WTC11 (cell line): ENCODE measurements at regions not wholly inside any gene's neighbourhood (a gene's known extent, or its start where the extent isn't known, plus 50 kb on each side); places are given as distances from the start of the nearest gene placed in this dataset.

ENCODE experiments used
- ATAC-seq: fragments of 200-7000 bp; cut with Tn5 transposase; 2 replicates; pipeline ENCODE4 v1.10.0; 2021; ENCODE audit warnings: mild to moderate bottlenecking, moderate library complexity
- CTCF ChIA-PET: fragments of 300-600 bp; sonication (Branson Sonifier 250); formaldehyde crosslinking; loops from one replicate; lab custom pipeline; 2021; ENCODE audit warnings: antibody characterized with exemption; lab: Charles Lee
- POLR2A ChIA-PET: fragments of 350-600 bp; sonication (Branson Sonifier 250); formaldehyde crosslinking; loops from one replicate; lab custom pipeline; 2021; ENCODE audit warnings: antibody characterized with exemption; lab: Charles Lee
- DNase-seq: peaks from one replicate; pipeline ENCODE4 v3.0.0; 2021; ENCODE audit warnings: low spot score
- H3K27ac Mint-ChIP-seq: 2 replicates; pipeline ENCODE4 v1.8.0; 2021; ENCODE audit warnings: mixed read lengths
- H3K27me3 Mint-ChIP-seq: 2 replicates; pipeline ENCODE4 v1.8.0; 2021; ENCODE audit warnings: low read depth, mild to moderate bottlenecking, moderate library complexity, mixed read lengths
- H3K36me3 Mint-ChIP-seq: 2 replicates; pipeline ENCODE4 v1.8.0; 2021; ENCODE audit warnings: mixed read lengths
- H3K4me1 Mint-ChIP-seq: 2 replicates; pipeline ENCODE4 v1.8.0; 2022; ENCODE audit warnings: mixed read lengths
- H3K4me3 Mint-ChIP-seq: 2 replicates; pipeline ENCODE4 v1.8.0; 2021; ENCODE audit warnings: mild to moderate bottlenecking, moderate library complexity, mixed read lengths
- H3K9me3 Mint-ChIP-seq: 2 replicates; pipeline ENCODE4 v1.8.0; 2021; ENCODE audit warnings: mixed read lengths
- CBFB ChIP-seq: sonication (generic); formaldehyde crosslinking; IDR thresholded peaks from 2 replicates; pipeline ENCODE4 v1.8.1; 2022; ENCODE audit warnings: mild to moderate bottlenecking, low read depth, missing genetic modification reagents
- CREB1 ChIP-seq: sonication (generic); formaldehyde crosslinking; IDR thresholded peaks from 2 replicates; pipeline ENCODE4 v1.8.0; 2023; ENCODE audit warnings: mild to moderate bottlenecking, missing genetic modification reagents
- CREM ChIP-seq: sonication (generic); formaldehyde crosslinking; IDR thresholded peaks from 2 replicates; pipeline ENCODE4 v1.8.1; 2022; ENCODE audit warnings: mild to moderate bottlenecking, missing genetic modification reagents, moderate library complexity
- EMX1 ChIP-seq: fragments of 250-450 bp; sonication (Bioruptor Pico); IDR thresholded peaks from 2 replicates; pipeline ENCODE4 v1.8.0; 2021; ENCODE audit warnings: mild to moderate bottlenecking
- ERG ChIP-seq: fragments of 250-450 bp; sonication (Bioruptor Pico); IDR thresholded peaks from 2 replicates; pipeline ENCODE4 v1.8.0; 2021; ENCODE audit warnings: mild to moderate bottlenecking
- GRHL2 ChIP-seq: fragments of 250-450 bp; sonication (Bioruptor Pico); IDR thresholded peaks from 2 replicates; pipeline ENCODE4 v1.8.0; 2022; ENCODE audit warnings: mild to moderate bottlenecking, moderate library complexity; ENCODE audit not compliant: insufficient replicate concordance, severe bottlenecking
- IRF2 ChIP-seq: sonication (generic); formaldehyde crosslinking; IDR thresholded peaks from 2 replicates; pipeline ENCODE4 v1.8.0; 2022; ENCODE audit warnings: low read depth, missing genetic modification reagents, borderline replicate concordance
- JUN ChIP-seq: sonication (generic); formaldehyde crosslinking; IDR thresholded peaks from 2 replicates; pipeline ENCODE4 v1.8.0; 2023; ENCODE audit warnings: mild to moderate bottlenecking, missing genetic modification reagents
- MYBL2 ChIP-seq: sonication (generic); formaldehyde crosslinking; IDR thresholded peaks from 2 replicates; pipeline ENCODE4 v1.8.1; 2023; ENCODE audit warnings: mild to moderate bottlenecking, moderate library complexity, missing genetic modification reagents
- NFE2L1 ChIP-seq: sonication (generic); formaldehyde crosslinking; IDR thresholded peaks from 2 replicates; pipeline ENCODE4 v1.8.1; 2023; ENCODE audit warnings: missing genetic modification reagents
- NR2C2 ChIP-seq: sonication (generic); formaldehyde crosslinking; IDR thresholded peaks from 2 replicates; pipeline ENCODE4 v1.8.0; 2022; ENCODE audit warnings: mild to moderate bottlenecking, missing genetic modification reagents
- NR3C1 ChIP-seq: sonication (generic); formaldehyde crosslinking; conservative IDR thresholded peaks from 2 replicates; pipeline ENCODE4 v1.8.1; 2023; ENCODE audit warnings: low read depth, mild to moderate bottlenecking, missing genetic modification reagents
- OVOL2 ChIP-seq: fragments of 250-450 bp; sonication (Bioruptor Pico); IDR thresholded peaks from 2 replicates; pipeline ENCODE4 v1.9.0; 2021; ENCODE audit warnings: mild to moderate bottlenecking, borderline replicate concordance
- RELA ChIP-seq: sonication (generic); formaldehyde crosslinking; IDR thresholded peaks from 2 replicates; pipeline ENCODE4 v1.8.1; 2022; ENCODE audit warnings: missing genetic modification reagents, mild to moderate bottlenecking, borderline replicate concordance
- STAT6 ChIP-seq: sonication (generic); formaldehyde crosslinking; conservative IDR thresholded peaks from 2 replicates; pipeline ENCODE4 v1.8.1; 2023; ENCODE audit warnings: mild to moderate bottlenecking, low read depth, missing genetic modification reagents, moderate library complexity
- TEAD1 ChIP-seq: sonication (generic); formaldehyde crosslinking; IDR thresholded peaks from 2 replicates; pipeline ENCODE4 v1.8.0; 2022; ENCODE audit warnings: mild to moderate bottlenecking, missing genetic modification reagents
- TEAD4 ChIP-seq: sonication (generic); formaldehyde crosslinking; IDR thresholded peaks from 2 replicates; pipeline ENCODE4 v1.8.0; 2022; ENCODE audit warnings: mild to moderate bottlenecking, missing genetic modification reagents
- TP53 ChIP-seq: sonication (generic); formaldehyde crosslinking; IDR thresholded peaks from 2 replicates; pipeline ENCODE4 v1.8.1; 2023; ENCODE audit warnings: mild to moderate bottlenecking, missing genetic modification reagents
- USF1 ChIP-seq: sonication (generic); formaldehyde crosslinking; IDR thresholded peaks from 2 replicates; pipeline ENCODE4 v1.8.0; 2022; ENCODE audit warnings: mild to moderate bottlenecking, missing genetic modification reagents
- USF2 ChIP-seq: sonication (generic); formaldehyde crosslinking; IDR thresholded peaks from 2 replicates; pipeline ENCODE4 v1.8.1; 2023; ENCODE audit warnings: mild to moderate bottlenecking, missing genetic modification reagents, moderate library complexity
- ZNF232 ChIP-seq: sonication (generic); formaldehyde crosslinking; IDR thresholded peaks from 2 replicates; pipeline ENCODE4 v1.8.0; 2022; ENCODE audit warnings: mild to moderate bottlenecking, missing genetic modification reagents
- ZNF281 ChIP-seq: sonication (generic); formaldehyde crosslinking; IDR thresholded peaks from 2 replicates; pipeline ENCODE4 v1.8.0; 2023; ENCODE audit warnings: mild to moderate bottlenecking, missing genetic modification reagents
- ZNF396 ChIP-seq: fragments of 250-450 bp; sonication (Bioruptor Pico); IDR thresholded peaks from 2 replicates; pipeline ENCODE4 v1.8.0; 2021; ENCODE audit warnings: mild to moderate bottlenecking, moderate library complexity, borderline replicate concordance

GRCh38 chrX:122055460-122055859 is 1008.0 kb downstream of the GLUD2 start (continued):
- no peak for TF ChIP-seq STAT6 (CRISPR knock-in tag)
- no peak for TF ChIP-seq USF2
- no peak for TF ChIP-seq RELA
- TF ChIP-seq CBFB = no peak
- TF ChIP-seq ZNF396 (CRISPR knock-in tag) = no peak

GRCh38 chrX:122055979-122056715 is 1008.7 kb downstream of the GLUD2 start:
- Mint-ChIP-seq H3K36me3 (no peaks in the 10 kb centered on the region; the same call in 1 of the 2 replicates), H3K9me3 (no peaks in the 10 kb centered on the region), H3K4me3 (no peak overlapping the region), H3K27ac (no peak overlapping the region), H3K27me3 (no peaks in the 10 kb centered on the region), H3K4me1 (no peaks in the 10 kb centered on the region)
- ATAC-seq (no peak), DNase-seq (no peak)
- CTCF ChIA-PET = no interaction called here
- TF ChIP-seq TEAD4 (CRISPR knock-in tag) (no peak), GRHL2 (CRISPR knock-in tag) (no peak), STAT6 (CRISPR knock-in tag) (no peak), IRF2 (no peak), CREM (CRISPR knock-in tag) (no peak), ZNF232 (no peak), TP53 (CRISPR knock-in tag) (no peak), MYBL2 (CRISPR knock-in tag) (no peak), OVOL2 (CRISPR knock-in tag) (no peak), TEAD1 (CRISPR knock-in tag) (no peak), ZNF396 (CRISPR knock-in tag) (no peak), NFE2L1 (no peak), CREB1 (CRISPR knock-in tag) (no peak), CBFB (no peak), EMX1 (CRISPR knock-in tag) (no peak), JUN (no peak), NR3C1 (CRISPR knock-in tag) (no peak), NR2C2 (no peak)
- POLR2A ChIA-PET = no interaction called here

GRCh38 chrX:122076241-122076640 is 1028.8 kb downstream of the GLUD2 start:
- no peak overlapping the region for H3K27ac Mint-ChIP-seq
- H3K4me3 Mint-ChIP-seq = no peak overlapping the region
- no peaks in the 10 kb centered on the region for H3K4me1 Mint-ChIP-seq
- no peak for DNase-seq
- no peak for ATAC-seq
- H3K9me3 Mint-ChIP-seq = peaks cover 11% of the 10 kb centered on the region
- peaks cover 3% of the 10 kb centered on the region; the same call in 1 of the 2 replicates for H3K36me3 Mint-ChIP-seq
- H3K27me3 Mint-ChIP-seq = no peaks in the 10 kb centered on the region
- ChIA-PET POLR2A (no interaction called here), CTCF (no interaction called here)
- TF ChIP-seq USF1 (CRISPR knock-in tag) (no peak), ERG (CRISPR knock-in tag) (no peak), ZNF281 (no peak), NFE2L1 (no peak), CREM (CRISPR knock-in tag) (no peak)
